Peyer's patch (tissue), 4 donors: ENCODE measurements at regions not wholly inside any gene's neighbourhood (a gene's known extent, or its start where the extent isn't known, plus 50 kb on each side); places are given as distances from the start of the nearest gene placed in this dataset.

Experiments used
- CTCF ChIP-seq, 6 experiments: fragments of 450-650 bp in 4 of 6; fragments of 200-600 bp in 2 of 6; sonication (generic) in 1 of 6; IDR thresholded peaks; one replicate each; pipeline ENCODE4 v1.5.1; 2017 to 2019; ENCODE audit warnings: antibody characterized with exemption in 6 of 6, mild to moderate bottlenecking in 3 of 6, moderate library complexity in 1 of 6
- POLR2A ChIP-seq, 2 donors: fragments of 450-650 bp; IDR thresholded peaks; one replicate each; pipeline ENCODE4 v1.5.1; 2017; ENCODE audit warnings: antibody characterized with exemption in 2 of 2, mild to moderate bottlenecking in 2 of 2, moderate library complexity in 2 of 2

- TF ChIP-seq CTCF (IDR thresholded peaks at IDR 0.05) (no peak), POLR2A (IDR thresholded peaks at IDR 0.05) (no peak)
Measured at GRCh38 chr4:34293459-34293858, 1950.9 kb downstream of the ARAP2 start.
